ENCODE measurements at regions not wholly inside any gene's neighbourhood (a gene's known extent, or its start where the extent isn't known, plus 50 kb on each side); places are given as distances from the start of the nearest gene placed in this dataset.
"Not testable (repeated sequence)": the region's sequence is repeated elsewhere in the genome, so short reads cannot be mapped to it uniquely, and the experiment has no call there.

GRCh38 chr7:104264285-104264684 lies 56.5 kb upstream of the ORC5 start:
- peak; percentile 22 for DNase-seq (ENCODE audit: low spot score)

- peak; percentile 25 for DNase-seq (ENCODE audit: low spot score)
These were observed 60.0 kb upstream of the ORC5 start for GRCh38 chr7:104267701-104268368.

DNA sequence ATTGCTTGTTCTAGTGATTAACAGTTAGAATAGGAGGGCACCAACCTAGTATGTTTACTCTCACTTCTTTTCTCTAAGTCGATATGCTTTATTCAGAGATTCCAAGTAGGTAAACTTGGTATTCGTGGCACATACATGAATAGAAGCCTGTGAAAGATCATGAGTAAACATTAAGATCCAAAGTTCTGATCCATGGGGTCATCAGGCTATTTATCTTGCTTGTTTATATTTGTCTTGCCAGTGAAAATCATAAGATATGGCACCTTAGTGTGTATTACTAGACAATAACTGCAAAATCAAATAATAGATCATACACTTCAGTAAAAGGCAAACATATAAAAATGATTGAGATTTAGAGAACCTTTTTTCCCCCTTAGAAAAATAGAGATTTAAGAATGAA lies 56.5 kb upstream of the LHFPL3 start:
- no peak for DNase-seq (ENCODE audit: low spot score)

DNA sequence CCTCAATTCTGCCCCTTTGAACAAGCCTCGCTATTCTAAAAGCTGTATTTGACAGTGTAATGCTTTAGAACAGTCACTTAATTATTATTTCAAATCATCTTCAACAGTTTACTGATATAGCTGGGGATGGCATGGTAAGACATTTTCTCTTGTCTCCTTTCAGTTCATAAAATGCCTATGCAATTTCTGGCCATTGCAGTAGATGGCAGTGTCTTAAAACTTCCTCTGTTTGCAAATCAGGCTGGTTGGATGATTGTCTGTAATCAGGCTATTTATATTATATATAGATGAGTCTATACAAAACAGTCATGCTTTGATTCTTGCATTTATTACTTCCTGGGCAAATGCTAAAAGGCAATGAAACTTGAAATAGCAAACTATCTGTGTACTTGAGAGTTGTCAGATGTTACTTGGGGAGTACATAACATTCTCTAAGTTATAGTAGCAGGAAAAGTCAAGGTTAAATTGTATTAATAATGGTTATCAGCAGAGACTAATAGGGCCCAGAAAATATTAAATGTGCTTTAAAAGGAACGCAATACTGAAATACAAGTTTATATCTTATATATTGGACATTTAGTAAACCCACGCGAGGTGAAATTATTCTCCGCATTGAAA lies 55.5 kb upstream of the LHFPL3 start:
- DNase-seq (ENCODE audit: low spot score), result peak; percentile 59

- DNase-seq (ENCODE audit: low spot score), result peak; percentile 53
These were observed 52.5 kb upstream of the LHFPL3 start for GRCh38 chr7:104275900-104276299.

DNA sequence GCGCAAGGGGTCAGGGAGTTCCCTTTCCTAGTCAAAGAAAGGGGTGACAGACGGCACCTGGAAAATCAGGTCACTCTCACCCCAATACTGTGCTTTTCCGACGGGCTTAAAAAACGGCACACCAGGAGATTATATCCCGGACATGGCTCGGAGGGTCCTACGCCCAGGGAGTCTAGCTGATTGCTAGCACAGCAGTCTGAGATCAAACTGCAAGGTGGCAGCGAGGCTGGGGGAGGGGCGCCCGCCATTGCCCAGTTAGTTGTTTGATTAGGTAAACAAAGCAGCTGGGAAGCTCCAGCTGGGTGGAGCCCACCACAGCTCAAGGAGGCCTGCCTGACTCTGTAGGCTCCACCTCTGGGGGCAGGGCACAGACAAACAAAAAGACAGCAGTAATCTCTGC lies 51.7 kb upstream of the LHFPL3 start:
- not testable (repeated sequence) for DNase-seq (ENCODE audit: low spot score)

Data from kidney tubule cell (primary cell).